ENCODE measurements at regions not wholly inside any gene's neighbourhood (a gene's known extent, or its start where the extent isn't known, plus 50 kb on each side); places are given as distances from the start of the nearest gene placed in this dataset.

DNA sequence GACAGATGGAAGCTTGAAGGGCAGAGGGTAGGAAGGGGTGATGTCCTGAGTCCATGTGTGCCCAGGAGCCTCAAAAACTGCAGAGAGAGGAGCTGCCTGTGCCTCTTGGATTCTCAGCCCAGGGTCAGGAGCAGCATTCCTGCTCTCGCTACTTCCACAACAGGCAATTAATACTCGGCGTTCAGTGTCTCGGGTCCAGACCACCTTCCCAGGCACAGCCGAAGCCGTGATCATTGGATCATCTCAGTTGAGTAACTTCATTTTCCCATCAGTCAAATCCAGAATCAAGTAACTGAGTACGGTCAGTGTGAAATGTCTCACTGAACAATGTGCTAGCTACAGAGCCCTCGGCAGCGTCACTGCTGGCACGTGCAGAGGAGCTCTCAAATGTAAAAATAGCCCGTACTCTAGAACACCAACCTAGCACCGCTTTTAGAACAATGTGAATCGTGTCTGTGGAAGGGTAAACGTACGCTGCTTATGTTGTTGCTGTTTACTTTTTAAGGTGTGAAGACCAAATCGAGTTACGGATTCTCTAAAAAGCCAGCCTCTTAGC lies 63.5 kb upstream of the IRX4 start:
- DNase-seq = no peak

DNA sequence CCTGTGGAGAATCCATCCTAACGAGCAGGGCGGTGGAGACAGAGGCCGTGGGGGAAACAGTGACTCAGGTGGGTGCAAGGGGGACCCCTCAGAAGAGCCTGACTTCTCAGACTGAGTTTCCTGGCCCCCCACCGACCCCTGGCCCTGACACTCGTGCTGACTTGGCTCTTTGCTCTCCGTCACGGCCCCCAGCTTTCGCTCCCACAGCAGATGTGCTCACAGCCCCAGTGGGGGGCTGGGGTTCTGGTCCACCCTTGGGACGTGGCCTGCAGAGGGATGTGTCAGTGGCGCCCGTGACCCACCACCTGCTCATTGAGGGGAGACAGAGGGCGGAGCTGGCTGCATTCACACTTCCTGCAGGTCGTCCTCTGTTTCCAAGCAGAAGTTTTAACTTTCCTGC lies 62.9 kb upstream of the IRX4 start:
- no peak for DNase-seq

DNA sequence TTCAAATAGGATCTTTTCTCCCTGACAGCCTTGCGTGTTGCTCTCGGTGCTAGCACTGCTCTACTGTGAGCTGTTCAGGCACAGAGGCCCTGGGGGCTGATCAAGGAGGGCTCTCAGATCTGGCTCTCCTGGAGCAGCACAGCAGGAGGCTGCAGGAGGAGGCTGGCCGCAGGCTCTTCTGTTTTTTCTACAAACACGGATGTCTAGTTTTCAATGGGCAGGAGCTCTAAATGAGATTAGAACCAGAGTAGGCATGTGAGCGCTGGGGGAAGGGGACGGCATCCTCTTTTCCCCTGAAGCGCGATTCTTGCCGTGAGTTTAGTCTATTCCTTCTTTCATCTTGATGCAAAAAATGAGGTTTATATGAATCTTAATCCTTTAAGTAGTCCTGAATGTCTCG lies 61.7 kb upstream of the IRX4 start:
- no peak for DNase-seq

DNA sequence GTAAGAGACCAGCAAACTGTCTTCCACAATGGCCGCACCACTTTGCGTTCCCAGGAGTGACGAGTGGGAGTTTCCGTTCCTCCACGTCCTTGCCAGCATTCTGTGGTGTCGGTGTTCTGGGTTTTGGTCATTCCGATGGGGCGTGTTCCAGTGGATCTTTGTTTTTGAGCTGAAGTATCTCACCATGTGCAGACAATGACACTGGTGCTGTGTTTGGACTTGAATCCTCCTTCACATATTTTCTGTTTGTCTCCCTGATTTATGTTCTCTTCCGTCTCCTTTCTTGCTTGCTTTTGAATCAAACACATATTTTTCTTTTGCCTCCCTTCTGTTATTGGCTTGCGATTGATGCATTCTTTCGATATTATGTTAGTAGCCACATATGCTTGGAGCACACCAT lies 60.8 kb upstream of the IRX4 start:
- DNase-seq = no peak

DNA sequence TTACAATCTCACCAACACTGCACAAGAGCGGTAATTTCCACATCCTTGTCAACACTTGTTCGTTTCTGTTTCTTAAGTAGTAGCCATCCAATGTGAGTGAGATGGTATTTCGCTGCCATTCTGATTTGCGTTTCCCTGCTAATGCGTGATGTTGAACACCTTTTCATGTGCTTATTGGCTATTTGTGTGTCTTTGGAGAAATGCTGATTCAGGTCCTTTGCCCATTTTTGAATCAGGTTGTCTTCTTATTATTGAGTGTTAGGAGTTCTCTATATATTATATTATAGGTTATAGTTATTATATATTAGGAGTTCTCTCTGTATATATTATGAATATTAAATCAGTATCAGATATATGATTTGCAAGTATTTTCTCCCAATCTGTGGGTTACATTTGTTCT lies 59.9 kb upstream of the IRX4 start:
- DNase-seq = no peak

DNA sequence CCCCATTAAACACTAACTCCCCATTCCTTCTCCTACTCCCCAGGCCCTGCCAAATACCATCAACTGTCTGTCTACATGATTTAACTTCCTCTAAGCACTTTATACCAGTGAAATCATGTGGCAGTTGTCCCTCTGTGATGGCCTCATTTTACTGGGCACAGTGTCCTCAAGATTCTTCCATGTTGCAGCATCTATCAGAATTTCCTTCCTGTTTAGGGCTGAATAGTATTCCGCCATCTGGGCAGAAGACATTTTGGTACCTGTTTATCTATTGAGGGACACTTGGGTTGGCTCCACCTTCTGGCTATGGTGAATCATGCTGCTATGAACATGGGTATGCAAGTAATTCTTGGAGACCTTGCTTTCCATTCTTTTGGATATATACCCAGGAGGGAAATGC lies 59.4 kb upstream of the IRX4 start:
- no peak for DNase-seq

DNA sequence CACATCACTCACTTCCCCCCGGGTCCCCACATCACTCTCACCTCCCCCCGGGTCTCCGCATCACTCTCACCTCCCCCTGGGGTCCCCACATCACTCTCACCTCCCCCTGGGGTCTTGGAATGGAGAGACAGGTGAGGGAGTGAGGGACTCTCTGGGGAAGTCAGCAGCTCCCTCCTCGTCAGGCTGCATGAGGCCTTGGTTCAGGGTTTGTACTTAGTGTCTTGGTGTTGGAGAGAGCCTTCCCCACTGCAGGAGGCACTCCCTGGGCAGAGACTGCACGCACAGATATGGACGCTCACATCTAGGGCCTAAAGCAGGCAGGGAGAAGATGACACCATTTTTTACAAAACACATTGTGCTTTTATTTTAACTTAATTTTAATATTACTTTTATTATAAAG lies 56.5 kb upstream of the IRX4 start:
- DNase-seq = no peak

DNA sequence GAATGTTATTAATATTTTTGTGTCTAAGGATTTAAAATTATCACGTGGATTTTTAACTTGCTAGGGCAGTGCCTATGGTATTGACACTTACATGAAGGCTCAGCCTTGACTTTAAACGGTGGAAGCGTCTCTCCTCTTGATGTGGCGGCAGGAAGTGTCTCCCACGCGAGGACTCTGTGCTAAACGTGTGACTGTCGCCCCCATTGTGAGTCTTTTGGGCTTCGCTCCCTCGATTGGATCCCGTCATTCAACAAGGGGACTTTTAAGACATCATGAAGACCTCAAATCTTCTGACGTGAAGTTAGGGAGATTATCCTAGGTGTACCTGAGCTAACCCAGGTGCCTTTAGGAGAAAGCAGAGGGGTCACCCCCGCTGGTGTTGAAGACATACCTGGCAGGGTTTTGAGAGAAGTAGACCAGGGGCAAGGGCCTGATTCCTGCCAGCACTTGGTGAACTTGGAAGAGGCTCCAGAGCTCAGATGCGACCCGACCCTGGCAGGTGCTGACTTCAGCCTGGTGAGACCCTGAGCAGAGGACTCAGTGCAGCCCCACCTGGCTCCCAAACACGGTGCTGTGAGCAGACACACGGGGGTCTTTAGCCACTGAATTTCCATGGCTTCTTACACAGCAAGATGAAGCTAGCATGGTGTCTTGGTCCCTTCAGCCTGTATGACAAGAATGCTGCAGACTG lies 55.7 kb upstream of the IRX4 start:
- no peak for DNase-seq

DNA sequence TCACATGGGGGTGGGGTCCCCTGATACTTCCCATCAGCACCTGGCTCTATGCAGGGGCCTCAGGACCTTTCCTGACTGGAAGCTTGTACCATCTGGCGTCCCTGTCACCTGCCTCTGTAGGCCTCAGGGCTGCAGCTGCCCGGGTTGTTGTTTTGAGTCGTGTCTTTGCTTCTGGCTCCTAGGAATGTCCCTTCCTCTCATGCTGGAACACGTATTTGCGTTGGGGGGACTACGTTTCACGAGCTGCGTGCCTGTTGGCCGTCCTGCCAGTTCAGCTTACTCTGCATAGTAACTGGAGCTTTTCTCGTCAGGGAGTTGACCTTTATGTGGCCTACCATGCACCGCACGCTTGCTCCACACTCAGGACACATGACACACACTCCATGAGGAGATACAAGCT lies 54.9 kb upstream of the IRX4 start:
- no peak for DNase-seq

DNA sequence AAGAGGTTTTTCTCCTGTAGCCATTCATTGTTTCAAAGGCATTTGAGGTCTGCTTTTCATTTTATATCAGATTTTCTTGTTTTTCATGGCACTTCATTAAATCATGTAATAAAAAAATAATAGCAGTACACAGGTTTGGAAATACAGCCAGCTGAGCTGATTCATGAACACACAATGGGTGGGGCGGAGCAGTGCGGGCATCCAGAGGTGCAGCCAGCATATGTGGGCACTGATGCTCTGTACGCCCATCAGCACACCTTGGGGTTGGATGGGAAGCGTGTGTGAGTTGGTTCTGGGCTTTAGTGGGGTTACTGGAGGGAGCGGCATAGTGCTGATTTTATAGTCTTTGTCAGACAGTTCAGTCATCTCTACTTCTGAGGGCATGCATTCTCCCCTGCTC lies 54.2 kb upstream of the IRX4 start:
- DNase-seq = no peak

DNA sequence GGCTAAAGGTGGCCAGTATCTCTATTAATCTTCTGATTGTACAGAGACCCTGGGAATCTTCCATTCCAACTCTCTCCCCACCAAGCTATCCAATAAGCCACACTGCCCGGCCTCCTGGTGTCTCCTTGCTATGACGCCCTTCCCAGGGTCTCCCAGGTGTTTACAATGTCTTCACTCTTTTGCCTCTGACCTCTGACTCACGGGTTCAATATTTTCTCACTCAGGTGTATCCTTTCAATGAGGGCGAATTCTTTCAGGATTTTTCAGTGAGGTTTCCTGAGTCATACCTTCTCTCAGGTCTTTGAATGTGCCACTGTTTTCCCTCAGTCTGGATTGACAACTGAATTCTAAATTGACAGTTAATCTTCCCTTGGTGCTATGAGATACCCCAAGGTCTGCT lies 53.7 kb upstream of the IRX4 start:
- DNase-seq = no peak

DNA sequence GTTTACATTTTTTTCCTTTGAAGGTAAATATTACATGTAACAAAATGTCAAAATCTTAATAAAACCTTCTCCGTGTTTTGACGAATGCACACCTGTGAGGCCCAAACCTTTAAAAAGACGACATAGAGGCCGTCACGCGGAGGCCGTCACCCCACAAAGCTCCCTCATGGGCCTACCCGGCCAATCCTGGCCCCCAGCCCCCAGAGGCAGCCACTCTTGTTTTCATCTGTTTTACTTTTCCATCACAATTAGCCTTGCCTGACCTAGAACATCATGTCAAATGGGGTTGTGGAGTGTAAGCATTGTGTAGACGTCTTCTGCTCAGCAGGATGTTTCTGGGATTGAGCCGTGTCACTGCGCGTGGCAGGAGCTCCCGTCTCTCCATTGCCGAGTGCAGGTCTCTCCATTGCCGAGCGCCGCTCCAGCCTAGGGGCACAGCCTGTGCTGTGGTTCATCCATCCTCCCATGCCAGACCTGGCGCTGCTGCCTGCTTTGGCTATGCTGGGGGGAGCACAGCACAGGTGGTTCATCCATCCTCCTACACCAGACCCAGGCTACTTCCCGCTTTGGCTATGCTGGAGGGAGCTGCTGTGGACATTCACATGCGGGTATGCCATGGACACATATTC lies 52.2 kb upstream of the IRX4 start:
- DNase-seq = no peak

DNA sequence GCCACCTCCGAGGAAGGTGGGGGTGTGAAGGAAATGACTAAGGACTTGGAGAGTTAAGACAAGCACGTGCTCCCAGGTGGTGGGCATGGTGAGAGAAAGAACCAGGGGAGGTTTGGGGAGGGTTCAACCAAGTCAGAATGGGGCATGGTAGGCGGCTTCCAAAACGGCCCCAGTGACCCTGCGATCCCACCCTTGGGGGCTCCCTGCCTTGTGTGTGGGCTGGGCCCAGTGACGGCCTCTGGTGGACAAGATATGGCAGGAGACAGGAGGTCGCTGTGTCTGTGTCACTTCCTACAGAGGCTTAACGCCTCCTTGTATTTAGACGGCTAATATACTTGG lies 51.3 kb upstream of the IRX4 start:
- no peak for DNase-seq

DNA sequence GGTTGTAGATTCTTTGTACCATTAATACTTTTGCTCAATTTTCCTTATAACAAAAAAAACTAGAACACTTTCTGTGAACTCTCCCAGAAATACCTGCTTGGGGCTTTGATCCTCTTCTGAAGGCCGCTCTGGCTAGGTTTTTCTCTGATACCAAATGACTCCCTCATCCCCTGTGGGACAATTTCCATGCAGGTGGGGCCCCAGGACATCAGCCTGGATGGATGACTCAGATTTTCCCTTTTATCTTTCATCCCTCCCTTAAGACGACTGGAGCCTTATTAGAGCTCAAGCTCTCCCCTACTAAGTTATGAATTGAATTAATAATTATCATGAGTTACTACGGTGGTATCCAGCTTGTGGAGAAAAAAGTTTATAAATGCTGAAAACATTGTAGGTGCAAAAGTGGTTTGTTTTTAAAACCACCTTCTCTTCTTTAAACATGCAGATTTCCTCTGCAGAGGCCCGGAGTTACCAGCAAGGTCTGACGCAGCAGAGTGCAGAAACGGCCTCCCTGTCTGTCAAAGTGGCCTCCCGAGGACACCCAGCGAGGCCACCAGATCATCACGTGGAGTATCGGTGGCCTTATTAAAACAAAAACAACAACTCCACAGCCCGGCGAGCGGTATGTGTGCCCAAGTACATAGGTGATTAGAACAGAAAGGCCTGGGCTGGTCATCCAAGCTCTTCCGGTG lies 50.8 kb upstream of the IRX4 start:
- DNase-seq = no peak
